Mucosa of descending colon (tissue), 3 donors: ENCODE measurements at regions not wholly inside any gene's neighbourhood (a gene's known extent, or its start where the extent isn't known, plus 50 kb on each side); places are given as distances from the start of the nearest gene placed in this dataset.
A peak's percentile ranks its signal among the peaks of the same experiment; 100 is the strongest.
"Not testable (repeated sequence)": the region's sequence is repeated elsewhere in the genome, so short reads cannot be mapped to it uniquely, and the experiment has no call there.

Source experiments
- ATAC-seq: fragments of 200-7000 bp; cut with Tn5 transposase; one replicate; pipeline ENCODE4 v1.9.1; 2020; ENCODE audit warnings: mild to moderate bottlenecking, moderate library complexity
- DNase-seq, 3 donors: peaks; one replicate each; pipeline ENCODE4 v3.0.0-alpha.2; 2020
- H3K36me3 ChIP-seq: fragments of 200-600 bp; one replicate; pipeline ENCODE4 v1.8.0; 2021; ENCODE audit warnings: low read depth, mild to moderate bottlenecking
- H3K4me1 ChIP-seq: fragments of 200-600 bp; one replicate; pipeline ENCODE4 v1.8.0; 2021; ENCODE audit warnings: low read depth, mild to moderate bottlenecking
- H3K4me3 ChIP-seq: fragments of 200-600 bp; one replicate; pipeline ENCODE4 v1.8.0; 2021; ENCODE audit warnings: mild to moderate bottlenecking
- H3K9me3 ChIP-seq: fragments of 200-600 bp; one replicate; pipeline ENCODE4 v1.8.0; 2021; ENCODE audit warnings: mild to moderate bottlenecking
- intact Hi-C, 2 donors: fragments of 100-400 bp; cut with DNase I in 1 of 2; cut with micrococcal nuclease in 1 of 2; formaldehyde crosslinking; loops; one replicate each; pipeline versions ENCODE4 v1.11.0 to v1.11.1; 2022; cut with DNase I, micrococcal nuclease
- donor health status: DM: no; HTN: no; CAD: no; lungs with moderate emphysema.
- donor health status: DM: no; HTN: no; CAD: no.
- donor health status: DM: no; HTN: yes; CAD: no.

GRCh38 chr9:41783070-41783810, 346.0 kb downstream of the CNTNAP3B start:
- ATAC-seq, DNase-seq, intact Hi-C loops, H3K9me3 ChIP-seq, H3K36me3 ChIP-seq, H3K4me1 ChIP-seq, H3K4me3 ChIP-seq: not testable (repeated sequence)

- DNase-seq, H3K4me3 ChIP-seq, ATAC-seq, H3K36me3 ChIP-seq, intact Hi-C loops, H3K4me1 ChIP-seq, H3K9me3 ChIP-seq: not testable (repeated sequence)
Observed at GRCh38 chr9:41781899-41782298, 347.3 kb downstream of the CNTNAP3B start.

- peak in 1 of 3 donors; percentile 28 for DNase-seq
- ATAC-seq, intact Hi-C loops, H3K36me3 ChIP-seq, H3K4me1 ChIP-seq, H3K9me3 ChIP-seq, H3K4me3 ChIP-seq: not testable (repeated sequence)
Observed at GRCh38 chr9:41779897-41780406, 349.3 kb downstream of the CNTNAP3B start.

GRCh38 chr9:41779192-41779591, 350.0 kb downstream of the CNTNAP3B start:
- intact Hi-C loops, H3K9me3 ChIP-seq, H3K4me3 ChIP-seq, ATAC-seq, H3K36me3 ChIP-seq, DNase-seq, H3K4me1 ChIP-seq: not testable (repeated sequence)

DNA sequence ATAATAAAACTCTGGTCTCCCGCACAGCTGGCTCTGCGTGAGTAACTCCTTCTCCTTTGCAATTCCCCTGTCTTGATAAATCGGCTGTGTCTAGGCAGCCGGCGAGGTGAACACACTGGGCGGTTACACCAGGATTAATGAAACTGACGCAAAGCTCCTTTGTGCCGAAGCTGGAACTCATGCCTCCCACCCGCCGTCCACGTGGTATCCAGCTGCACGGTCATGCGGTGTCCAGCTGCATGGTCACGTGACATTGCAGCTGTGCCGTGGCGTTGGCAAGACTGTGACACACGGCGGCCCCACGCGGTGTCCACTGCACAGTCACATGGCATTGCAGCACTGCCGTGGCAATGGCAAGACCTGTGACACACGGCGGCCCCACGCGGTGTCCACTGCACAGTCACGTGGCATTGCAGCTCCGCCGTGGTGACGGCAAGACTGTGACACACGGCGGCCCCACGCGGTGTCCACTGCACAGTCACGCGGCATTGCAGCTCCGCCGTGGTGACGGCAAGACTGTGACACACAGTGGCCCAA, 350.6 kb downstream of the CNTNAP3B start:
- H3K4me1 ChIP-seq, H3K36me3 ChIP-seq, intact Hi-C loops, H3K9me3 ChIP-seq, ATAC-seq, H3K4me3 ChIP-seq, DNase-seq: not testable (repeated sequence)

DNA sequence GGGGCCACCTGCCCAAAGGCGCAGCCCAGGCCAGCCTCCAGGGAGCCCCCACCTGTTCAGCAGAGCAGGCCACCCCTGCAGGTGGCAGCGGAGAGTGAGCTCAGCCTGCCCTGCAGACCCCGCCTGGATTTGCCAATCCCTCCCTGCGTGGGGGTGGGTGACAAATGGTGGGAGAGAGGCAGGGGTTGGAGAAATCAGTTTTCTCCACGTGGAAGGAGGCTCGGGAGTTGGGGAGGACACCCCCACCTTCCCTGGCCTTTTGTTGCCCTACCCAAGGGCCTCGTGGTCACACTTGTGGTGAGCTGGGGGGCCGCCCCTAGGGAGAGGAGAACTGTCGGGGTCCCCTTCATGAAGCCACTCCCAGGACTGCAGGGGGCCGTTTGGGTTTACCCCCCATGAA, 351.7 kb downstream of the CNTNAP3B start:
- intact Hi-C loops, H3K4me1 ChIP-seq, ATAC-seq, H3K36me3 ChIP-seq, H3K4me3 ChIP-seq, DNase-seq, H3K9me3 ChIP-seq: not testable (repeated sequence)

DNA sequence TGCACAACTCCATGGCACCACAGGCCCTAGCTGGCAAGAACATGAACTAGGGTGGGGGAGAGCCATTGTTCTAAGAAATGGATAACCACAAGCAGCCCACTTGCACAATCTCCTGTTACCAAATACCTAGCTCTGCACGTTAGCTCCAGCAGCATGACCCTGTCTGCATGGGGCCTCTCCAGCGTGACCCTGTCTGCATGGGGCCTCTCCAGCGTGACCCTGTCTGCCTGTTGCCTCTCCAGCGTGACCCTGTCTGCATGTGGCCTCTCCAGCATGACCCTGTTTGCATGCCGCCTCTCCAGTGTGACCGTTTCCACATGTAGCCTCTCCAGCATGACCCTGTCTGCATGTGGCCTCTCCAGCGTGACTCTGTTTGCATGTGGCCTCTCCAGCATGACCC, 356.7 kb downstream of the CNTNAP3B start:
- H3K4me3 ChIP-seq, H3K36me3 ChIP-seq, intact Hi-C loops, DNase-seq, H3K9me3 ChIP-seq, H3K4me1 ChIP-seq, ATAC-seq: not testable (repeated sequence)

DNA sequence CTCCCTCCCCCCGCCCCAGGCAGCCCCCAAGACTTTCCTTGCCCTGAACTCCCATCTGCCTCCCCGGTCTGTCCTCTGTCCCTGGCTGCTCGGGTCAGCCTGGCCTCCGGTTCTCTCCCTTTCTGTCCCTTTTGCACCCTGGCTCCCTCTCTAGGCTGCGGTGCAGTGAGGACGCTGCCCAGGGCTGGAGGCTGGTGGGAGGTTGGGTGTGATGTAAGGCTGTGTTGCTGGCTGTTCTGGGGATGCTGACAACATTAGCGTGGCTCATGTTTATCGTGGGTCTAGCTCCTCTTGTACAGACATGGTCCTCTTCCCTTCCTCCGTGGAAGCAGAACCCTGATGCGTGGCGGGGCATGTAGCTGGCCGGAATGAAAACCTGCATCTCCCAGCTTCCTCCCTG, 357.5 kb downstream of the CNTNAP3B start:
- H3K9me3 ChIP-seq, H3K36me3 ChIP-seq, ATAC-seq, H3K4me3 ChIP-seq, intact Hi-C loops, DNase-seq, H3K4me1 ChIP-seq: not testable (repeated sequence)

- H3K4me3 ChIP-seq, H3K4me1 ChIP-seq, H3K36me3 ChIP-seq, intact Hi-C loops, ATAC-seq, DNase-seq, H3K9me3 ChIP-seq: not testable (repeated sequence)
Observed at GRCh38 chr9:41754822-41755221, 374.4 kb downstream of the CNTNAP3B start.

DNA sequence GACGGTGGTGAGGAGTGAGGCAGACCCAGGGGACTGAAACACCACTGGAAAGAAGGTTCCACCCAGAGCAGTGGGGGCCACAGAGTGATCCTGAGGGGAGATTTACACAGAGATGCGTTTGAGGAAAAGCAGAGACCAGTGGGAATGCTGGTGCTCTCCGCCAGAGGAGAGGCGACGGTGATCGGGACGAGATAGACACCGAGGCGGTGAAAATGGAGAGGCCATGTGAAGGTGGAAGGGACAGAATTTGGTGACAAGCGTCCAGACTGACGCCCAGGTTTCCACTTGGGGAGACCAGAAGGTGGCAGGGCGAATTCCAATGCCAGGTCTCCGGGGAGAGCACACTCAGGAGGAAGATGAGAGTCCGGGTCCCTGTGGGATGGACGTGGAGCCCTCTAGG, 374.8 kb downstream of the CNTNAP3B start:
- intact Hi-C loops, DNase-seq, H3K36me3 ChIP-seq, ATAC-seq, H3K4me1 ChIP-seq, H3K4me3 ChIP-seq, H3K9me3 ChIP-seq: not testable (repeated sequence)

DNA sequence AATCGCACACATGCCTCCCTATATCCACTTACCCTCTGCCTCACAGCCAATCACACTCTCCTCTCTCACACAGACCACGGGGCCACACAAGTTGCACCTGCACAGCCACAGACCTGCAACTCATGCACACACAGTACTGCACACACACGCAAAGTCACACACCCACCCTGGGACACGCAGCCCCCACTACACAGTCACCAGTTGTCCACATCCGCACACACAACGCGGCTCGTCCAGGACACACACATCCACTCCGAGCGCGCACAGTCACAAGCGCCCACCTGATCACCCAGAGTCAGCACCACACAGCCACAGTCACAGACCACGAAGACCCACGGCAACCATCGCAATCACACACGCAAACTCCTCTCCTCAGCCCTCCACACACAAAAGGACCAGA, 387.3 kb downstream of the CNTNAP3B start:
- intact Hi-C loops, ATAC-seq, H3K4me1 ChIP-seq, H3K9me3 ChIP-seq, DNase-seq, H3K36me3 ChIP-seq, H3K4me3 ChIP-seq: not testable (repeated sequence)

- H3K4me3 ChIP-seq, ATAC-seq, H3K9me3 ChIP-seq, intact Hi-C loops, H3K36me3 ChIP-seq, H3K4me1 ChIP-seq: not testable (repeated sequence)
- DNase-seq, result peak in 1 of 3 donors; percentile 34
Observed at GRCh38 chr9:41741173-41741572, 388.1 kb downstream of the CNTNAP3B start.

- H3K9me3 ChIP-seq, intact Hi-C loops, H3K4me3 ChIP-seq, DNase-seq, H3K36me3 ChIP-seq, H3K4me1 ChIP-seq, ATAC-seq: not testable (repeated sequence)
Observed at GRCh38 chr9:41738681-41739080, 390.5 kb downstream of the CNTNAP3B start.

DNA sequence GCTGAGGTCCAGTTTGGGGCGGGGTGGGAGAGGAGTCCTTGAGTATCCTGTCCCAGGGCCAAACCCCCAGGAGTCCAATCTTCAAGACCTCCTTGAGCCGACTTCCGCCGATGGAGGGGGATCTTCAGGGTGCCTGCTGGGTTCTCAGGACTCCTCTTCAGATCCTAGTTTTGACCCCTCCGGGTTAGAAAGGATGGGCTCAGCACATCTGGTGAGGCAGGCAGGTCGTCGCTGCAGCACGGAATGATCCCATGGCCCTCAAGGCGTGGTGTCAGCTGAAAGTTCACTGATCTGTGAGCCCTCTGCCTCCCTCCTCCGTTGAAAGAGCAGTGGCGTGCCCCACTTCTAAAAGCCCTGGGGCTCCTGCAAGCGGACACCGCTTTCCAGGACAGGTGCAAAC, 430.0 kb downstream of the CNTNAP3B start:
- ATAC-seq, H3K4me1 ChIP-seq, H3K4me3 ChIP-seq, intact Hi-C loops, DNase-seq, H3K9me3 ChIP-seq, H3K36me3 ChIP-seq: not testable (repeated sequence)

DNA sequence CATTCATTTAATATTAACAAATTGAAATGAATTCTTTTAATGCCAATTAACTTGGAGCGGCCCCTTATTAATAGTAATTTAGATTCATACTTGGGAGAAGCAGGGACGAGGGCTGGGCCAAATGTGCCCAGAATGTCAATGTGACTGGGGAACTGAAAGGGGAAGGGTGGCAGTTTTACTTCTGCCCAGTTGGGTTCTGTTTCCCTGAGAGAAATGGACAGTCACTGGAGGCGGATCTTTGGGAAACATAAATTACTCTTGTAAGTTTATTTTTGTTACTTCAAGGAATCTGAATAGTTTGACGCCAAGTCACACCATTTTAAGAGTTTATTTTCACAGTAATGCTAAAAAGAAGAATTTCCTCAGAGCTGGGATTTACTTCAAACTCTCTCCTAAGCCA, 432.1 kb downstream of the CNTNAP3B start:
- intact Hi-C loops, H3K36me3 ChIP-seq, ATAC-seq, H3K9me3 ChIP-seq, H3K4me1 ChIP-seq, H3K4me3 ChIP-seq: not testable (repeated sequence)
- peak in 1 of 3 donors; percentile 15 for DNase-seq
